ENCODE measurements at regions not wholly inside any gene's neighbourhood (a gene's known extent, or its start where the extent isn't known, plus 50 kb on each side); places are given as distances from the start of the nearest gene placed in this dataset.

DNA sequence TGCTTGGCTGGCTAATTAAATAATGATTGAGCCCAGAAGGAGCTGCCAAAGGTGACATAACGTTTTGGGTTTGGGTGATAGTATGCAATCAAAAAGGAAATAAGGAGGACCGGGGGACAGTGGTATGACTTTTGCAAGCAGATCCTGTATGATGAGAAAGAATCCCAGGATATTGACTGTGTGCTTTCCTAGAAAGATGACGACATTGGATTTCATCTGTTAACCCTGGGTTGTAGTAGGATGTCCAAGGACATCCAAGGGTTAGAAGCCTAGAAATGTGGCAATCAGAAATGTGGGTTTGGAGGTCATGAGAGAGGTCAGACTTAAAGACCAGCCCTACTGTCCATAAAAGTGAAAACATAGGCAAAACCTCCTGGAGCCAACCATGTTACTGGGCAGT is 50.3 kb upstream of the HMHB1 start:
- DNase-seq: no peak

DNA sequence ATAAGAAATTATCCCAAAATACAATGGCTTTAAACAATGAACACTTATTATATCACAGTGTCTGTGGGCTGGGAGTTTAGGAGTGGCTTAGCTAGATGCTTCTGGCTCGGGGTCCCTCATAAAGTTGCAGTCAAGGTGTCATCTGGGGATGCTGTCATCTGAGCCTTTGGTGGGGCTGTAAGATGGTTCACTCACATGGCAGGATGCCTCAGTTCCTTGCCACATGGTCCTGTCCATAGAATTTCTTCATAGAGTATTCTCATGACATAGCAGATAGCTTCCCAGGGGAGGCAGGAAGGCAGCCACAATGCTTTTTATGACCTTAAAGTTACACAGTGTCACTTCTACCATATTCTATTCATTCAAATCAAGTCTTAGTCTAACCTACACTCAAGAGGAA is 51.2 kb upstream of the HMHB1 start:
- DNase-seq: no peak

DNA sequence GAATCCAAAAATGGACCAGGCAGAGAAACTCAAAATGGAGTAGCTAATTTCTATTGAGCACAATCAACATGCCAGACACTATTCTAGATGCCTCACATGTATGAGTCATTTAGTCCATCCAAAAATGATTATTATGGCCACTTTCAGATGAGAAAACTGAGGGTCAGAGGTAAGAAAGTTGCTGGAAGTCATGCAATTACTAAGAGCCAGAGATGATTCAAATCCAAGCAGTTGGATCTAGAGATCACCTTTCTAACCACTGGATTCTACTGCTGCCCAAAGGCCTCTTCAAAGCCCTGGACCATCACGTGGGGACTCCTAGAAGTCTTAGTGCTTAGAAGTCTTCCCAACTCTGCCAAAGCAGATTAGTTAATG is 51.8 kb upstream of the HMHB1 start:
- no peak for DNase-seq

DNA sequence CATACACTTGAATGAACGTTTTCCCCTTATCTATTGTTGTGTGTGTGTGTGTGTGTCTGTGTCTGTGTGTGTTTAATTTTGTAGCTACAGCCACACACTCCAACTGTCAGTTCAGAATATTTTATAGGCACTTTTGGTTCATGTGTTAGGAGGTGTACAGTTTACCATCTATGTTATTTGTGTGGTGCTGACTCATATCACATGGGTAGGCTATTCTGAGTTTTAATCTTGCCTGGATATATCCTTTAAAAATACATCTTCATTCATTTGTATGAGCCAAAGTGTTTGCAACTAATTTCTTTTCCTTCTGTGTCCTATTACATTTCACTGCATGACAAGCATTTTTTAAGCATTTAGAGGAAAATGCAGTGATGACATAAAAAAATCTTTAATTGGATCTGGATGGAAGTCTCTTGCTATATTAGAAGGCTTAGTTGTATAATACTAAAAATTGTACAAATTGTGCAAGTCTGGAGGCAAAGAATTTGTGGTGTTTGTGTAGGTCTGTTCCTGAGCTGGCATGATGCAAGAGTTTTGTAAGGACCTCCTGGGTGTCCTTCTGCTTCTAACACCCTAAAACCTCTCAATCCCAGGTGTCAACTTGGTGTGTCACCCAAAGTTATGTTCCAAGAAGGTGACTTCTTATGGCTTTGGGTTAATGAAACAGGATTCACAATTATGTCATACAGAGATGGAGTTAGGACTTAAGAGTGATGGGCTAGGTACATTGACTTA is 52.4 kb upstream of the HMHB1 start:
- no peak for DNase-seq

DNA sequence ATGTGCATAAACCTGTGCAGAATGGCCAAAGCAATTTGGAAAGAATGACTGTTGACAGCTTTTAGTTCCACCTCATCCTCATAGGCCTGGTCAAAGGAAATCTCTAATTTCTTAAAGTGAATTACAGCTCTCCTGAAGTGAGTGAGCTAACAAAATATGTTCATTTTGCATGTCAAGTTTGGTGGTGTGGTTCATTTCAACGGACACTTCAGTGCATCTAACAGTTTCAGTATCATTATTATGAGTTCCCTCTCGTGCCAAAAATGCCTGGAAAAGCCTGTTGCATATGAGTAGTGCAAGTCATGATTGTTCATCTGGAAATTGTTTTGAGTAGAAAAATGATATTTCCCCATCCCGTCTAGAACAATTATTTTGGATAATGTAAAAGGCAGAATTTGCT is 53.2 kb upstream of the HMHB1 start:
- no peak for DNase-seq

DNA sequence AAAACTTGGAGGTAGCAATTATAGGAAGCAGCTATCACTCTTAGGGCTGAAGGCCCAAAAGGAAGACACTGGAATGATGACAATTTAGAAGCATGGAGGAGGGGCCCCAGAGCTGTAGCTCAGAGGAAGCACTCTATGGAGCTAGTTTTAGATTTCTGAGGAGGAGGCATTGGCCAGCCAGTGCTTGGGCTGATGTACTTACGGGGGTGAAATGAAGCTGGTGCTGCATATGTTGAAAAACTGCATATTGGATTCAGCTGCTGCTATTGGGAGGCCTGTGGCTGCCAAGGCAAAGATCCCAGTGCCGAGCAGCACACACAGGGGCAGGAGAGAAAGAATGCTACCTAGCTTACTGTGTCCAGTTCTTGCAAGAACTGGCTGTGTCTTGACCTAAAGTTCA is 53.9 kb upstream of the HMHB1 start:
- peak; percentile 35 for DNase-seq

DNA sequence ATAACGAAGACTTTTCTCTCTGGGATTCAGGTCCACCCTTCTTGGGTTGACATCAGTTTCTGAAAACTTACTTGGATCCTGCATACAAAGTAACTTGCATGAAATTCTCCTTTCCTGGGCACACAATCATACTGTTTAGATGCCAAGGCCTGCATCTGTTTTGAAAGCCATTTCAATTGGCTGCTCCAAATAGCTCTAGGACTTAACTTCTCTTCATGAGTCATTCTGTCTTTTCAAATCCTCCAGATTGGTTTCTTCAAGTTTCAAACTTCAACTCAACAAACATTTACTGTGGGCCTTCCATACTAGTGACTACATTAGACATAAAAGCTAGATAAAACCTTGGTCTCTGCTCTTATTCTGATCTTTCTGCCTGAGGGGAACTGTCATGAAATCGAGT is 54.8 kb upstream of the HMHB1 start:
- DNase-seq: no peak

DNA sequence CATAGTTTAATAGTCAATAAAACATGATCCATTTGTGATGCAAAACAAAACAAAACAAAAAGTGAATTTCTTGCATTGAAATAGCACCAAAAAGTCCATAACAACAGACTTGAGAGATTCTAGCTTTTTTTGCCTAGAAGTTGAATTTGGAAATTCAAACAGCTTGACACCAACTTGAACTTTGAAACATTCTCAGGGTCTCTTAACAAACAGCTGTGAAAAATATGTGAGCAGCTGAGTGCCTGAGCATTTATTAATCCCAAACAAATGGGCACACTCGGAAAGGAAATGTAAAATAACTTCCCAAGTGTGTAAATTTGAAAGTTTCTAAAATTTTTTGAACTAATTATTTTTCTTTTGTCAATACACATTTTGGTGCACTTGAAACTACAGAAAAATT is 56.0 kb upstream of the HMHB1 start:
- no peak for DNase-seq

DNA sequence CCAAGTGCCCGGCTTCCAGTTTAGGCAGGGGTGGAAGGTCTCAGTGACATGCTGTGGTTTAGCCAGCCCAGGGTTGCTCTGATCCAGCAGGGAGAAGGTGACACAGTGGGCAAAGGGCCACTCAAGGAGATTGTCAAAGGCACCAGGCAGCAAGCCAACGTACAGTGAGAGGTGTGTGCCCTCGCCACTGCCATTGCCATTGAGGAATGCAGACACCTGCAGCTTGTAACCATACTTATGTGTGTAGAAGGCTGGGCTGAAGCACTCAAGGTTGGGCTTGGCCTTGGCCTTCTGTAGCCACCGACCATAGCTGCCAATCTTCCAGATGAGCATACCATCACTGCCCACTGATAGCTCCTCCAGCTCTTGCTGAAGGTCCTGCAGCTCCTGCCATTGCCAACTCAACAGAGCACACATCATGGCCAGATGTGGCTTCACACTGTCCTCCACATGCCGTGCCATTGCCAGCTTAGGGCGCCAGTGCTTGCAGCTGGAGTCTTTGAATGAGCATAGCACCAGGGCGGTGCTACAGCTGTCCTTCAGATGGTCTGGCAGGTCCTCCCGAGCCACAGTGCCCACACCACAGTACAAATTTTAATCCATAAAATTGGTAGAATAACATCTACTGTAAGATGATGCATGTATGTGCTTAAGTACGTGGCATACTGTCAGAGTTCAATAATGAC is 59.7 kb upstream of the HMHB1 start:
- peak; percentile 45 for DNase-seq

DNA sequence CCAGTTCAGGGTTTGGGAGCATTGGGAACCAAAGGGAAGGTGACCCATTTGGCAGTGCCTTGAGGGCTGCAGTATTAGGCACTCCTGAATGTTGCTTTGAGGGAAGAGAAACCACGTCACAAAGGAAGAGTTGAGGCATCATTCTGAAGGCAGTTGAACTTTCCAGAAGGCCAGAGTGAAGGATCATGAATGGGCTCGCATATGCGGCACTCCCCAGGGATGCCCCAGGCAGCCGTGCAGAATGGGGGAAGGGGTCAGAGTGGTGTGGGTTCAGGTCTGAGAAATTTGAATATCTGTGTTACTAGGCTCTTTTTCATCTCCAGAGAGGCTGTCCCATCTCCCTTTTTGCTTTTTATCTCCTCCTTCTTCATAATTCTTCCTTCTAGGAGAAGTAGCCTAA is 60.6 kb upstream of the HMHB1 start:
- DNase-seq: no peak

DNA sequence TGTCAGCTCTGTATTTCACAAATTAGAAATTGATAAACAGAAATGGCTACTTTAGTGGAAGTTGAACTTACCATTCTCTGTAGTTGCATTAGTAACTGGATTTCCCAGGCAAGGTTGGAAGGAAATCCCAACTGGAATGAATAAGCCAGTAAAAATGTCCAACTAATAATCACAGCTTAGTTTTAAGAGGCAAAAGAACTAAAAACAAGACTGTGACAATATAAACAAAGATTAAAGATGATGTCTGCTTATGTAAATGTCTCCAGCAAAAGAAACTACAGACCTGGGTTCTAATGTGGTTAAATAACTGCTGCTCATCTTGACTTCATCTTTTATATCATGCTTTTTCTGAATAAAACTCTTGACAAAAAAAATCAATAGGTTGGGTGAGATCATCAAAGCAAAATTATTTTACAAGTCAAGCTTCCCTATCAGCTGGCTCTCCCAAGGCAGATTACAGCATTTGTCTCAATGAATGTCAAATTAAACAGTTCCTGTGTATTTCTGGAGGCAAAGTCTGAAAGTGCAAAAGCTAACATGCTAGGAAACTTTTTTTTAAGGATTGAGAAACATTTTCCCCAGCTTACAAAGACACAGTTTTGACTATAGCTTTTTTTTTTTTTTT is 62.3 kb upstream of the HMHB1 start:
- no peak for DNase-seq

DNA sequence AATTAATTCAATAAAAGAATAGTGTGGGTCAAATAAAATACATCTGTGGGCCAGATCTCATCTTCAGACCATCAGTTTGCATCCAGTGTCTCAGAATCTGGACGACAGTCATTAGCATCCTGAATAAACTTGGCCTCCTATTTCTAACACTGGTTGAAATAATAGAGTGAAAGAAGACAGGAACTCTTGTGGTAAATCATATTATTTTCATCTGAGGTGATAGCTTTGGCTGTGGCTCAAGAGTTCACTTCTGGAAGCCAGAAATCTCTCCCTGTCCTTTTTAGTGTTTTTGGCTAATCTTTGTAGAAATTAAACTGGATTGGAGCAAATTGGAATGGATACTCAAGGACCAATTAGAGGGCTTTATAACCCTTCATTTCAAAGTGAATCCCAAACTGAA is 63.4 kb upstream of the HMHB1 start:
- DNase-seq: no peak

DNA sequence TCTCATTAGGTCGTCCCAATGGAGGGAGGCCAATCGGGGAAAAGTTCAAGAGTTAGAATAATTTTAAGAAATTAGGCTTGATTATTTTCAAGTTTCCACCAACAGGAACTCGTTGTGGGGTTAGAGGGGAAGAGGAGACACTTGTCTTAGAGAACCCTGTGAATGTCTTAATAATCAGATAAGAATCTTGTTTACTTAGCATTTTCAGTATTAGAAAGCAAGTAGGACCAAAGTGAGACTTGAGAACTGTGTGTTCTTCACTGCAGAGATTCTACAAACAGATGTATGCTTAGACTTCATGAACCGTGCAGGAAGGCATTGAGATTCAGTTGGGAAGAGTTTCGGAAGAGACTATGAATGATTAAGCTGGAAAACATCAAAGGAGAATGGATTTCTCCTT is 69.0 kb upstream of the HMHB1 start:
- no peak for DNase-seq

DNA sequence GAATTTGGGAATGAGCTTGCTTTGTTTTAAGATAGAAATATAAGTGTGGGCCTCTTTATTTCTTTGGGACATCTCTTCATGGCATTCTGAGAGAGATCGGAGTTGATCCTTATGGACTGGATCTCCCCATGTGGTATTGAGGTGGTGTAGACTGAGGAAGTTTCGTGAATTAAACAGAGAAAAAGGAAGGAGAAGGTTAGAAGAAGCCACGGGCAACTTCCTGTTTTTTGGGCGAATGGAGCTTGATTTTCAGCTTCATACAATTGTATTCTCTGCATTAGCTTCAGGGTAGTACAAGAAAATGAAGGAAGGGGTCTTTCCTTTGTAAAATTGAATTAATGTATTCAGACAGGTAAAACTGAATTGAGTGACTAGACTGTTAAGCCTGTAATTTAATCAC is 70.5 kb upstream of the HMHB1 start:
- DNase-seq: no peak

DNA sequence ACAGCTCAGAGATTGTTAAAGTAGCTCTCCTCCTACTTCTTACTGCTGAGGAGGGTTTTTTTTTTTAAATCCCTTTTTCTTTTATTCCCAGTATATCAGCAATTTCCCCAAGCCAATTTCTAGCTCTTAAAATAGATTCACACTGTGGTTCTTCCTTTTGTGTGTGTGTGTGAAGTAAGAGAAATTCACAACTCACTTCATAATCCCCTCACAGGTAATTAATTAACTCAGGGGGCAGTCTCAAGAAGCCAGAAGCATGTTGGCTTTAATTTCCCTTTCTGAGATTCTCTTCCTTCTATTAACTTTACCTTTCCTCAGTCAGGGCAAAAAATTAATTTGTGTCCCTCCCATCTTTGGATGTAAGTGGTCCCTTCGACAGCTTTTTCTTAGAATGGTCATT is 71.0 kb upstream of the HMHB1 start:
- no peak for DNase-seq

DNA sequence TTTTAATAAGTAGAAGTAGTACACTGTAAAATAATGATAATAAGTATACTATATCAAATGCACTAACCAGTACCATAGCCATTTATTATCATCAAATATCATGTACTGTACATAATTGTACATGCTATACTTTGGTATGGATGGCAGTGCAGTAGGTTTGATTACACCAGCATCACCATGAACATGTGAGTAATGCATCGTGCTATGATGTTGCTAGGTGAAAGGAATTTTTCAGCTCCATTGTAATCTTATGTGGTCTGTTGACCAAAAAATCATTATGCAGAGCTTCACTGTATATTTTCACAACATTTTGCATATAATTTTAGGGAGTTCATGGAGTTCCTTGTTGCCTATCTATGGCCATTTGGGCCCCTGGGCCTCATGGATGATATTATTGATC is 72.2 kb upstream of the HMHB1 start:
- no peak for DNase-seq

DNA sequence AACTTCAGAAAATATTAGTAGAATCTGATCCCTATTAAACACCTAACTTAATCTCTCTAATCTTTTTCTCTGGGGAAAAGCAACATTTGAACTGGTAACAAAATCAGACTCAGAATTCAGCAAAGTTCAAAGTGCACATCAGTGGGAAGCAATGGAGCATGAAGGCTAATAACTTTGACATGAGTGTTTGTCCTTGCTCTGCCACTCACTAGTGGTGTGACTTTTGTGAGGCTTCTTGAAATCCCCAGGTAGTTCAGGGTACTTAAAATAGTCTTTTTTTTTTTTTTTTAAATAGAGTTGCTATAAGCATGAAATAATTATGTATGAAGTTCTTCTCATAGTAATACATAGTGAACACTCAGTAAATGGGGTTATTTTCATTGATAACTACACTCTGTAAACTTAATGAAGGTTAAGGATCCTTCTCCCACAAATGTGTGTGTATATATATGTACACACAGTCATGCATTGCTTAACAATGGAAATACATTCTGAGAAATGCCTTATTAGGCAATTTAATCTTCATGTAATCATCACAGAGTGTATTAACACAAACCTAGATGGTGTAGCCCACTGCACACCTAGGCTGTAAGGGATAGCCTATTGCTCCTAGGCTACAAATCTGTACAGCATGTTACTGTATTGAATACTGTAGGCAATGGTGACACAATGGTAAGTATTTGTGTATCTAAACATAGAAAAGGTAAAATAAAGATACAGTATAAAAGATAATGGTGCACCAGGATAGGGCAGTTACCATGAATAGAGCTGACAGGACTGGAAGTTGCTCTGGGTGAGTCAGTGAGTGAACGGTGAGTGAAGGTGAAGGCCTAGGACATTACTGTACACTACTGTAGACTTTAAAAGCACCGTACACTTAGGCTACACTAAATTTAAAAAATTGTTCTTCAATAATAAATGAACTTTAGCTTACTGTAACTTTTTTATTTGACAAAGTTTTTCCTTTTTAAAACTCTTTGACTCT is 73.3 kb upstream of the HMHB1 start:
- no peak for DNase-seq

DNA sequence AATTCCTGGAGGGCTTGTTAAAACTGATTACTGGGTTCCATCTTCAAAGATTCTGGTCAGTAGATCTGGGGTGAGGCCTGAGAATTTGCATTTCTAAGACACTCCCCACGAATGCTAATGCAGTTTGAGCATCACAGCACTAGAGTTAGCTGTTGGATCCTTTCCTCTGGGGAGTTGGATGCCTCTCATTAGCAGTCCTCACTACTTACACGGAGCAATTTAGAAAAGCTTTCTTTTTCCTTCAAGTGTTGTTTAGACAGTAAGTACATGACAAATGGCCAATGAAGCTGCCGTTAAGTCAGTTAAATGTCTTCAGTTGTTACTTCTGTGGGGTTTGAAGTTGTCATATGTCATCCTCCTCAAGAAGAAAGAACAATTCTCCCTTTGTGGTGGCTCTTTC is 74.9 kb upstream of the HMHB1 start:
- DNase-seq: no peak

DNA sequence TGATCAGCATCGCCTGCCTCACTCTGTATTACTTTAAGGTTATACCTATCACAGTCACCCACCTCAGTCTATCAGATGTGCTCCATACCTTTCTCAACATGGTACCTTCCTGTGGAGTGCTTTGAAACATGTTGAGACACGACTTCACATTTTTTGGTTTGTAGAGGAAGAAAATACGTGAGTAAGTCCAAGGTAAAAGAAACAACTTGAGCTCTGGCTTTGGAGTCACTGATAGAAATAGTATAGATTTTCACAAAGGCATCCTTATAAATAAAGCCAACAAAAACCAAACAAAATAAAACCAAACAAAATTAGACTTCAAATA is 77.5 kb upstream of the HMHB1 start:
- DNase-seq: no peak

DNA sequence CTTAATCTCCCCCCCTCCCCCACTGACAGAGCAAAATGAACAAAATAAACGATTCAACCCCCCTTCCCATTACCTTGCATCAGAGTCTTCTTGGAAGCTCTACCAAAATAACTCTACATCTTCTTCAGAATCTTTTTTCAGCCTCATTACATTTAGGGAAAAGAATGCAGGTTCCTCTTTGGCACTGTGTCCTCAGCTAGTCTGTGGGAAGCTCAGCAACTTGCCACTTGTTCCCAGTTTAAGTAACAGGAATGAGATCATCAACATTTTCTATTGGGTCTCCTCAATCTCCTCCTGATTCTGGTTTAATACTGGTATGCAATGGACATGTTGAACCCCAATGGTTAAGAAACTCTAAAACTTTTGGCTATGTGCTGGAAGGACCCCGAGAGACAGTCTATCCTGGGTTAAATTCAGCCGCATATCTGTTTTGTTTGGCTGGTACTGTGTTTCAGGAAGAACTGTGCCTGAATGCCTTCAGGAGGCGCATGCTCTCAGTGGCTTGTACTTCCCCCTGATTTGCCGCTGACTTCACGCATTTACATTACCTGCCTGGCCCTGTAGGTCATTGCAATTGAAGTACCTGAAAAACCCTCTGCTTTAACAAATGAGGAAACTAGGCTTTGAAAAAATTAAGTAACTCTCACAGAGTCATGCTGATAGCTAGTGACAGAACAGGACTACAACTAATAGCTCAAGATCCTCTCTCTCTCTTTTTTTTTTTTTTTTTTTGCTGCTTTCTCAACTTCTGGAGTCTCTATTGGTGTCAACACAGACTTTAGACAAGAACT is 78.1 kb upstream of the HMHB1 start:
- no peak for DNase-seq

DNA sequence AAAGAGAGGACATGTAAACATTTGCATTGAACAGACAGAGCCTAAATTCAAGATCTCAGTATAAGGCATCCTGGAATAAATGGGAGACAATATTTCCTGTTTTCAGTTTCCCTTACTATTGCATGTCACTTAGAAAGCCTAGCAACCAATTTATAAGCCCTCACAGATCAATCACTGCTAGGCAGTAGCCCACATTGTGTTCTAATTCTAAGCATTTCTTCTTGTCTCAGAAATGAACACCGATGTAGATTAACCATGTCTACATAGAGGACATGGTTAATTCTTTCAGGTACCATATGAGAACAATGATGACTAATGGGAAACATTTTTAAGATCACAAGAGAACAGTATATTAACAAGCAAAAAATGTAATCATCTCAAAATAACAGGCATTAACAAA is 79.6 kb upstream of the HMHB1 start:
- no peak for DNase-seq

DNA sequence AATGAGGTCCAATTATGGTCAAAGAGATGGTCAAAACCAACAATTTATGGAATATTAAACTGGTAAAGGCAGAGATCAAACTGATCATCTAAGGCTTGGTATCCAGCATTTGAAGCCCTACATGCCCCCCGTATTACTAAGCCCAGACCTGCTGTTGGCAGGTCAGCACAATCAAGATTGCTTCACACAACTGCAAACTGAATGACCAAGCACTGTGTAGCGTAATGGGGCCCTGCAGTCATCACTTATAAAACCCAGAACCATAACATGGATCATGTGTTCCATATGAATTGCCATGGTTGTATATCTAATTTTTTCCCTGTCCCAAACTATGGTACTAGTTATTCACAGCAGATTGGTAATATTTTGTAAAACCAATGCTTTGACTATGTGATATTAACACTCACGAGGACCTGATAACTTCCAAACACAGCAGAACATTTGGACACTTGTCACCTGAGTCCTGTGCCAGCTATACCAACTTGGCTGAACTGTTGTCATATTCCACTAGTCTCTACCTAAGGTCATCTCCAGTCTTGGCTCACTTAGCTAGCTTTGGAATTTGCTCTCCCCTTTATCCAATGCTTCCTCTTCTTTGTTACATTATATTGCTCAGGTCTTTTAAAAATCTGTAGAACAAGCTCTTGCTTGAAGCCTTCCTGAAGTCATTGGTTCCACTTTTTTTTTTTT is 81.7 kb upstream of the HMHB1 start:
- DNase-seq: no peak
